HG03342 (cell line): ENCODE measurements at regions not wholly inside any gene's neighbourhood (a gene's known extent, or its start where the extent isn't known, plus 50 kb on each side); places are given as distances from the start of the nearest gene placed in this dataset.

Experiments
- ATAC-seq: cut with Tn5 transposase; IDR thresholded peaks from one replicate; pipeline ENCODE4 v1.9.1; 2021; ENCODE audit warnings: mild to moderate bottlenecking, moderate library complexity; ENCODE audit not compliant: unreplicated experiment

DNA sequence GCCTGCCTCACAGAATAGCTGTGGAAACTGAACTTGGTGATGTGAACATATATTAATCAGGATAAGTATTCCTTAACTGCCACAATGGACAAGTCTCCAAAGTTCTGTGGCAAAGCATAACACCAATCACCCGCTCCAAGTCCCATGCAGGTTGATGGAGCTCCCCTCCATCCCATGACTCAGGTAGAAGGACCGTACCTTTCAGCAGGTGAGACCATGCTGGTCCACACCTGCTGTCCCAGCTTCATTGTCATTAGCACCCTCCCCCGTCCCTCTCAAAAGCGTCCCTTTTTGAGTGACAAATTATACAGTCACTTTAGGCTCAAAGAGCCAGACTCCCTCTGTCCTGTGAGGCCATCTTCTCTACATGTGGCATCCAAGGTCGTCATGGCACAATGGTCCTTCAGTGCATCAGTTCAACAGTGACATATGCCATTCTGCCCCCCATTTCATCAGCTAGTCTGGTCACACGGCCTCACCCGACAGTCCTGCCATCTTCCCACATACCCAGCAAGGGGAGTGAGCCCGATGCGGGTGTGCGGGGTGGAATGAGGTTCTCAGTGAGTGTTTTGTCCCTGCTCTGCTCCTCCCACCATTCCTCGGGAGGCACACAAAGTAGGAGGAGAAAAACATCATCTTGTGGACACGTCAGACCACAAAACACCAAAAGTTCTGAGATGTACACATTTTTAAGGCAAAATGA, 136.7 kb upstream of the MYCN start:
- no peak for ATAC-seq

DNA sequence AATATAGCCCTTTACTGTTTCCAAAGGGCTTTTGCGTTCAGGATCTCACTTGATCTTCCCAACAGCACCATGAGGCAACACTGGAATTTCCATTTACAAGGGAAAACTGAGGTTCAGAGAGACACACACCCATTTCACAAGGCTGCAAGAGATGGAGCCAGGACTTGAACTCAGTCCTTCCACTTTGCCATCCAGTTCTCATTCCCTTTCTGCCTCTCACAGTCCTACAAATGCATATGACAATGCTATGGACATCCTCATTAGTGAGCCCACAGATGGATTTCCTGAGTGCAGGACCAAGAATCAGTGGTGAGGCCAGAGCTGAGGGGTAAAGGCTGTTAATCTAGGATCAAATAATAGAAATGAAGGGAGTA, 136.1 kb upstream of the MYCN start:
- no peak for ATAC-seq

DNA sequence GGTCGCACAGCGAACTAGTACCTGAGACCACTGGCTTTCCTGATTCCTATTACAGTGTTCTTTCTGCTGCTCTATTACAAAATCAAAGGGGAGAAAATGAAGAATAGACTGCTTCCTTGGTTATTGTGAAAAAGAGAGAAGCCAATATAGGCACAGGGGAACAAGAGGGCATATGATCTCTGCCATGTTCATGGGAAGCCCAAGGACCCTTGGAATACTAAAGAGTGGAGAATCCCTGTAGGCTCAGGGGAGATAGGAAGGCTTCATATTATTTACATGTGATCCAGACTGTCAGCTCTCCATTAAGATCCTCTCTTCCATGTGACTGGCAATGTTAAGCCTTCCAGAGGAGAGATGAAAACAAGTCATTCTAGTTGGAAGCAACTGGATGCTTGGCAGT, 135.7 kb upstream of the MYCN start:
- no peak for ATAC-seq

DNA sequence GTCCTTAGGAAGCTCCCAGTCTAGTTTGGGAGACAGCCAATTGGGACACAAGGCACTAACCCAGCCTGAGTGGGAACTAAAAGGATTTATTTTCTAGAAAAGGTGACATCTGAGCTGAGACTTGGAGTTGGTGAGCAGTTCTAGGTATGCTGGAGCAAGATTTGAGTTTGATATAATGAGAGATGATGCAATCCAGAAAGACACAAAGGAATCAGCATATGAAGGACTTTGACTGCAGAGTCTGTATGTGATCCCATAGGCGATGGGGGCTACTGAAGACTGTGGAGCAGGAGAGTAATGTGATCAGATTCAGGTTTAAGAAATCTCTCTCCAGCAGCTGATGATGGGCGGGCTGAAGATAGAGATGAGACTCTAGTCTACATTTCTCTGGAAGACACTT, 135.1 kb upstream of the MYCN start:
- no peak for ATAC-seq

DNA sequence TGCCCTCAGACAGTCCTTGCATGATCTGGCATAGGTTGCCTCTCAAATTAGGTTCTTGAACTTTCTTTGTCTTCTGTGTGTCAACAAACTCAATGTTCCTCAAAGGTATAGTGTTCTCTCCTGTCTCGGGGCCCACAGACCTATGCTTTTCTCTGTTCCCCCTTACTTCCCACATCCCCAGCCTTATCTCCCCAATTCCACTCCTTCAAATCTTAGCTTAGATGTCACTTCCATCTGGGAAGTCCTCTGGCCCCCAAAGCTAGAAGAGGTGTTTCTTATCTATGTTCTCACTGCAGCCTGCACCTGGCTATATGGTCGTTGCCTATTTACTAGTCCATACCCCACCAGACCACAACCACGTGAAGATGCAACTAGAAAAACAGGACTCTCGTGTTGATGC, 134.6 kb upstream of the MYCN start:
- no peak for ATAC-seq

DNA sequence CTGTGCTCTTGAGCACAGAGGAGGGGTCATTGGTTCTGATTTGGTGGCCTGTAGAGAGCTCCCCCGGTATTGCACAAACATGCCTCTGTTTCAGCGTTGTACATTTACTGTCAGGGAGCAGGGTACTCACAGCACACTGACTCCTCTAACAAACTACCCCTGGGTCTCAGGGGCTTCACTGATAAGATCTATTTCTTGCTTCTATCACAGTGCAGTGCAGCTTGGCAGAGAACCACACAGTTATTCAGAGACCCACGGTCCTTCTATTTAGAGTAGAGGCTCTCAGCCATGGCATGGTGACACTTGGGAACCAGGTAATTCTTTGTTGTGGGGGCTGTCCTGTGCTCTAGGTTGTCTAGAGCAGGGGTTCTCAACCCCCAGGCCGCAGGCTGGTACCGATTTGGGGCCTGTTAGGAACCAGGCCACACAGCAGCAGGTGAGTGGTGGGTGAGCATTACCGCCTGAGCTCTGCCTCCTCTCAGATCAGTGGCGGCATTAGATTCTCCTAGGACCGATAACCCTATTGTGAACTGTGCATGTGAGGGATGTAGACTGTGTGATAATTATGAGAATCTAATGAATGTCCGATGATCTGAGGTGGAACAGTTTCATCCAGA, 133.4 kb upstream of the MYCN start:
- no peak for ATAC-seq

DNA sequence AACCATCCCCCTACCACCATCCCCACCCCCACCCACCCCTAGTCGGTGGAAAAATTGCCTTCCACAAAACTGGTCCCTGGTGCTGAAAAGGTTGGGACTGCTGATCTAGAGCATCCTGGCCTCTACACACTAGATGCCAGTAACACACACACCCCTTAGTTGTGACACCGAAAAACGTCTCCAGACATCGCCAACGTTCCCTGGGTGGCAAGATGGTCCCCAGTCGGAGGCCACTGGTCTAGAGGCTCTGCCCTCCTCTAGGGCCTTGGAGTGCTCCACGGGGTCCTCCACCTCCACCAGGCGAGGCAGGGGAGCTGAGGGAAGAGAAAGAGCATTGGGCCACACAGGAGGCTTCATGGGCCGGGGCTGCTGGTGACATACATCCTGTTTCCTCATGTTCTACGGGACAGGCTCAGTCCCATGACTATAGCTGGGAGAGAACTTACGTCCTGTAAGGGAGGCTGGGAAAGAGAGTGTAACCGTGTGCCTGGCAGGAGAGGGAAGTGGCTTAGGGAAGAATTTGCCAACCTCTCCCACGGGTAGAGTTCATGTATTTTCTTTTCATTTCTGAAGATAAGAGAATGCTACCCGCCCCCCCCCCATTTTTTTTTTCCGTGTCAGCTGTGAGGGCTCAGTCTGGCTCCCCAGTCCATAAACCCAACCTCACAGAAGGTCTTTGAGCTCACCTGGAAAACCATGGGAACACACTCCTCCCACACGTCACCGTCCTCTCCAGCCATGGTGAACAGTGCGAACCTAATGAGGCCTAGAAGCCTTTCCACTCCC, 132.7 kb upstream of the MYCN start:
- no peak for ATAC-seq

DNA sequence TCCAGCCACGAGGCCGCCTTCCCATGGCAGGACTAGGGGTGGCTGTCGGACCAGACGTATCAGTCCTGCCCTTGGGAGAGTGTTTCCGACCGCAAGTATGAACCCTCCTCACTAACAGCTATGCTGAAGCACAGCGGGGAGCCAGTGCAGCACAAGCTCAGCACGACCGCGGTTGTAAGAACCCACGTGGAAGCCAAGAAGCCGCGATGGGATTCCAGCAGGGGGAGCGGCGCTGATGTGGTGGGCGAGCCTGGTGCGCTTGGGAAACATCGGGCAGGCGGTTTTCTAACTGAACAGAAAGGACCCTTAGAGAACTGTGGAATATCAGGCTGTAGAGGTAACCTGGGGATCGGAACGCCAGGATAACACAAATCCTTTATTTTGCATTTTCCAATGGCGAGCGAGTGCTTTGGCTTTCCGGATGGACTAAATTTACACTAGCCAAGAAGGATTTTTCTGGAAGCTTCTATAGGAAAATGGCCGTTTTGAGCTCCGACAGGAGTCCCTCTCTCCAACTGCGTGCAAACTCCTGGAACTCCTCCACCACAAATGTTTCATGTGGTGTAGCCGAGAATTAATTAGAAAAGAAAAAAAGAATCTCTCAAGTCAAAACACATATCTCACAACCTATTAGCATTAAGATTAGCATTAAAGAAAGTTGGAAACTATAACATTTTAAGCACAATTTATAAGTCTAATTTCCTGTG, 132.0 kb upstream of the MYCN start:
- ATAC-seq, result no peak

DNA sequence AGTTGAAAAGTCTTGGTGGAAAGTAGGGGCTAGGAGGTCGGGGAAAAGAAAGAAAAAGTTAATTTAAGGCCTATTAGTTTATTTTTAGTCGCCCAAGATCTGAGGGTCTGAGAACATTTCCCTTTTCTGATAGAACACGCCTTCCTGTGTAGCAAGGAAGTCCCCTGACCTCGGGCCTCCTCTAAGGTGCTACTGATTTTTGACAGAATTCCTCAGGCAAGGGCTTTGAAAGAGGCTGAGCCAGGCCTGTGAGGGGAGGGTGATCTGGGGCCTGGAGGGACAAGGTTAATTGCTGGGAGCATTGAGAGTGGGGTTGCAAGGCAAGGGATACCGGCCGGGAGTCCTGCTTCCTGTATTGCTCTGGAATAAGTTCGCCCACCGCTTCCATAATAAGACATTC, 131.4 kb upstream of the MYCN start:
- no peak for ATAC-seq

DNA sequence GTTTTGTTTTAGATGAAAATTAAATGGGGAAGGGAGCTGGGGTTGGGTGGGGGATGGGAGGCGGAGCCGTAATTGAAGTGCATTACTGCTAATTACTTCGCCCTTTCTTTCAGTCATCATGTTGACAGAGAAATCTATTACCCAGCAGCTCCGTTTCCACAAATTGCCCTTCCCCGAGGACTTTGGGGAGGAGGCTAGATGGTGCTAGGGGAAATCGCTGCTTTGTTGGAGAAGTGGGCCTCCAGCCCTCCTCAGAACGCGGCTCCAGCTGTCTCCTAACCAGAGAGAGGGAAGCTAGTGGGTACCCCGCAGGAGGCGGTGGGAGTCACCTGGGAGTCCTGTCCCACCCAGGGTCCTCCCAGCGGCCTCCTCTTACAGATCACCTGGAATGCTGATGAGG, 130.9 kb upstream of the MYCN start:
- no peak for ATAC-seq

DNA sequence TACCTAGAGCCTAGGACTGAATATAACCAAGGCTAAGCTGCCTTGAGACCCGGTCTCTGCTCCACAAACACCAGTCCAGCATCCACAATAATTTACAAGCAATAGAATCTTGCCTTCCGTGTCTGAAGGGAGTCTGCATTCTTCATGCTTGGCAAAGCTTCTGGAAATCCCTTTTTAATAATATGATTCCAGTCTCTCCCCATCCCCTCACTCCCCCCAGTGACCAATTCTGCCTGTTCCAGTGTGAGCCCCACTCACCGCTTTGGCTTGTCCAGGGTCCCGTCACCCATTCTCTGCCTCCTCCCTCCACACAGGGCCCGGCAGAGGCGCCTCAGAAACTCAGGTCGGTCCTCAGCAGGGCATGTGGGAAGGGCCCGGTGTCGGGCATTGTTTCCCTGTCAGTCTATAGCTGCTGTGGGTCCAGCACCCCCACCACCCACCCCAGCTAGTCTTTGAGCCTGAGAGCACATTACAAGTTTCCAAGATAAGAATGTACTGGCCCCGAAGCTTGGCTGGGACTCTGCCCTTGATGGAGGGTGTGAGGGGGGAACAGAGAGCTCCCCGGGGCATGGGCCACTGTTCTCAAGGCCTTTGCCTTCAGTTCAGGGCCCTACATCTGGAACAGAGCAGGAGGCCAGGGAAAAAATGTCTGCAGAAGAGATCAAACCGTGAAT, 129.7 kb upstream of the MYCN start:
- ATAC-seq, result no peak

DNA sequence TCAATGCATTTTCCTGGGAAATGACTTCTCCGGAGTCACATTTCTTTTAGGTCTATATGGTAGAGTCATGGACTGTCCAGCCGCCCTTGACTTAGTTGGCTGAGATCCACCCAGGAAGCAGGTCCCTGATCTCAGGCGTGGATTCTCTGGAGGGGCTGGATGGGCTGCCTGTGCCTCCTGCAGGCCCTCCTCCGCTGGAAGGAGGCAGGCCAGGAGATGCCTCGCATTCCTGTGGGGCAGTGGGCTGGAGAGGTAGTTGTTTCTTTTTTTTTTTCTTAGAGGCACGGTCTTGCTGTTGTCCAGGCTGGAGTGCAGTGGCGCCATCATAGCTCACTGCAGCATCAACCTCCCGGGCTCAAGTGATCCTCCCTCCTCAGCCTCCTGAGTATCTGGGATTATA, 129.0 kb upstream of the MYCN start:
- ATAC-seq, result no peak

DNA sequence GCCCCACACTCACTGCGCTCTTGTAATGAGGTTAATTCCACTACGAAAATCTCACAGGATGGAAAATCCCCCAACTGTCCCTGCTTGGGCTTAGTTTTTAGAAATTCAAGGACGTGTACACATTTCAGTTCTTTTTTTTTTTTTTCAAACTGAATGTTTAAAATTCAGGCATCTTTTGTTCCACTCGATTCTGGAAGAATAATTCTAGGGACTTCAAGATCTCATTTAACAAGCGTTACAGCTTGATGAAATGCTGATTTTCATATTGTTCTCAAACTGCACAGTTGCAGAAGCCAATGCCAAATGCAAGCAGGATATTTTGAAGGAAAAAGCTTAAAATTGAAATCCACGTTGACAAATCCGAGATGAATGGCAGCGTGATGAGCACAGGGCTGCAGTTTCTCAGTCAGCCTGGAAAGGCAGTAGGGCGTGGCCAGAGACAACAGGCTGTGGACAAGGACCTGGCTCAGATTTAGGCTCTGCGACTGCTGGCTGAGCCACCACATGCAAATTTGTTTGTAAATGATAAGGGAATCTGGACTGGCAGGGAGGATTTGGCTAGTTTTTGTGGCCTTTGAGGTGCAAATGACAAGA, 128.1 kb upstream of the MYCN start:
- no peak for ATAC-seq

DNA sequence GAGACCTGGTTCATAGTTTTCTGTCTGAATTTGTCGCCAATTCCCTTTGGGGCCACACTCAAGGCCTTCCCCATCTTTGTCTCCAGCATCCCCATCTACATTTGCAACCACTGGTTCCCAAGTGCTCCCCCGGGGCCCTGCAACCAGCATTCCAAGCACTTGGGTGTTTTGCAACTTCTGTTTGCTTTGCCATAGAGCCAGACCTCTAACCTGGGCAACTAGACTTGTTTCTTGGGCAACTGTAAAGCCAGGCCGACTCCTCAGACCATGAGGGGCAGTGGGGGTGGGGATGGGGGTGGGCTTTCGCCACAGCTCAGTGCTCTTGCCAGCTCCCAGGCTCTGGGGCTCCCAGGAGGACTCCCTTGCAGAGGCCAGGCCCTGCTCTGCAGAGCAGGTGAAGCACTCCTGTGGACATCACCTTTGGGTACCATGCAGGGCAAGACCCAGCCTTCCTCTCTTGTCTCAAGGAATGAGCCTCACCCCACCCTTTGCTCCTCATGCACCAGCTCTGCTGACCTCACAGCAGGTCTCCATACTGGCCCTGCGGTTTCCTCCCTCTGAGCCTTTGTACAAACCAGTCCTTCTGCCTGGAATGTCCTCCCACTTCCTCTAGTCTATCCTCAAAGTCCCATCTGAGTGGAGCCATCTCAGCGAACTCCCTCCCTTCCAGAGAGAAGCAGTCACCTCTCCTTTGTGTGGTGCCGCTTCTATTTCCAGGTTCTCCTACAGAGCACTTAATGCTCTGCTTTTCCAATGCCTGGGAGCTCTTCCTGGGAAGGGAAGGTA, 126.7 kb upstream of the MYCN start:
- no peak for ATAC-seq

DNA sequence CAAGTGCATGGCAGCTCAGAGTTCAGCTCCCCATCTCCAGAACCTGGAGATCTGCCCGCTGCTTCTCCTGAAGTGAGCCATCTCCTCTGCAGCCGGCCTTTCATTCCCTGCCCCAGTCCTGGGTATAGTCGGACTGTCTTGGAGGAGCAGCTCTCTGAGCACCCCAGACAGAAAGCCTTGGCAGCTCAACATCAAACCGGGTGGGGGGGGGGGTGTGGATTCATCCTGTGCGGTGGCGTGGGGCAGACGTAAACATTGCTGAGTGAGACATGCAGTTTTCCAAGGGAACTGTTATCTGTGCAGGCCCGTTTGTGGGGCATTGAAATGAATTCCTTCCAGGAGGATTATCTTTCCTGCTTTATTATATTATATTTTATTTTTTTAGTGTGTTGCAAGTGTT, 125.9 kb upstream of the MYCN start:
- no peak for ATAC-seq

DNA sequence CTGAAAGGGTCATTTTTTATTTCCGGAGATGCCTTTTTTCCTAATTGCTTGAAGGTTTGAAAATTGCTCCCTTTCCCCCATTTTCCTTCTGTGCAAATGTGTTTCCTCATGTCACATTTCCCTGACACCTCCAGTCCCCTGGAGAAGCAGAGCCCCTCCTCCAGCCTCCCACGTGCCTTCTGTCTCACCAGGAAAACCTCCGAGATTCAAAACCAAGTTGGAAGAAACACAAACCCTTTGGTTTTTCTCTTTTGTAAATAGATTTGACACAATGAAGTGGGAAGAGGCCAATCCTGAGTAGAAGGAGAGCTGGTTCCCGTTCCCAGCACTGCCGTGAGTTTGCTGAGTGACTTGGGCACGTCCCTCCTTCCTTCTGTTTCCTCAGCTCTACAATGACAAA, 125.4 kb upstream of the MYCN start:
- no peak for ATAC-seq

DNA sequence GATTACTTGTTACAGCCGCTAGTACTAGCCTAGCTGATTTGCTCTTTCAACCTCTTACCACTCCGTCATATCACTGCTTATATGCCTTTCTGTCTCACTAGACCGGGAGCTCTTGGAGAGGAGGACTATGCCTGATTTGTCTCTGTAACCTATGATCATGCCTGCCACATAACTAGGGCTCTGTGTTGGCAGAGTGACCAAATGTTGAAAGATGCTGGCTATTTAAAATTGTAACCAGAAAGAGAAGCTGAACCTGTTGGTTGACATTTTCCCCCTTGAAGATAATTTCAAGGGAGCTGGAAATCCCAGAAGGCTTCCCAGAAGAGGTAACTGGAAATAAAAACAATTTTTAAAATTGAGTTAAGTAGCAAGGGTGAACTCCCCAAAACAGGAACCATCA, 124.1 kb upstream of the MYCN start:
- no peak for ATAC-seq

DNA sequence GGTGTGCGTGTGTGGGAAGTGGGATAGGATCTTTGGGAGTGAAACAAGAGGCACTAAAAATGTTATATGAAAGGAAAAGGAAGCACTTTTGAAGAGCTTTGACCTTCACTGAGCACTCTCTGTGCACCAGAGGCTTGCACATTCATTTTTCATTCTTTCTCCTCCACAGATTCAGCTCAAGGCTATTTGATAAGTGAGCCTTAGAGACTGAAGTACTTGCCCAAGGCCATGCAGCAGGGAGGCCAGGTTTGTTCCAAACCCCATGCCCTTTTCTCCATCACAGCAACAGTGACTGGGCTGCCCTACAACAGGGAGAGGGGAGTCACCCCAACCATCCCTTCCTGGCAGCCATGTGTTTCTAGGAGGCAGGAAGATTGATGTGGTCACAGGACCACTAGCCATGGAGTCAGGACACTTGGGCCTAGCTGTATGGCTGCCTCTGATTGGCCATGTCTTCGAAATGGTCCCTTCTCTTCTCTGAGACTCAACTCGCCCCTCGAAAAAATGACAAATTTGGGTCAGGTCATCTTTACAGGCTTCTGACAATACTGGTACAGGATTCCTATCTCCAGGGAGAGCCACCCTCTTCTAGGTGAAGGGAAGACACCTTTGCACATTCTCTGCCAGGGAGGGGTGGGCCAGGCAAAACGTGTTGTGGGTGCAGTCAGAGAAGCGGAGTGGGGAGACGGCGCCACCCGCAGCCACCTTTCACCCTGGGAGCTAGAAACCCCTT, 123.5 kb upstream of the MYCN start:
- no peak for ATAC-seq

DNA sequence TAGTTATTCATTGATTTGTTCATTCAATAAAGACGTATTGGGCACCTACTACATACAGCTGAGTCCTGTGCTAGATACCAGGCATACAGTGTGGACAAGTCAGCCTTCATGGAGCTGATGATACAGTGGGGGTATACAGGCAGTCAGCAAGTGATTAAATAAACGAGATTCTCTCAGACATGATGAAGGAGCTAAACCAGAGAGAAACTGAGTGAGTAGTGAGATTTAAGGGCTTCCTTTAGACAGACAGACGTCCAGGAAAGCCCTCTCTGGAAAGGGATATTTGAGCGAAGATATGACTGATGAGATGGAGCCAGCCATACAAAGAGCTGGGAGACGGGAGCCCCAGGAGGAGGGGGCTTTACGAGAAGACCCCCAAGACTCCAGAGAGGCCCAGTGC, 122.6 kb upstream of the MYCN start:
- ATAC-seq, result no peak
